ENCODE measurements at regions not wholly inside any gene's neighbourhood (a gene's known extent, or its start where the extent isn't known, plus 50 kb on each side); places are given as distances from the start of the nearest gene placed in this dataset.

DNA sequence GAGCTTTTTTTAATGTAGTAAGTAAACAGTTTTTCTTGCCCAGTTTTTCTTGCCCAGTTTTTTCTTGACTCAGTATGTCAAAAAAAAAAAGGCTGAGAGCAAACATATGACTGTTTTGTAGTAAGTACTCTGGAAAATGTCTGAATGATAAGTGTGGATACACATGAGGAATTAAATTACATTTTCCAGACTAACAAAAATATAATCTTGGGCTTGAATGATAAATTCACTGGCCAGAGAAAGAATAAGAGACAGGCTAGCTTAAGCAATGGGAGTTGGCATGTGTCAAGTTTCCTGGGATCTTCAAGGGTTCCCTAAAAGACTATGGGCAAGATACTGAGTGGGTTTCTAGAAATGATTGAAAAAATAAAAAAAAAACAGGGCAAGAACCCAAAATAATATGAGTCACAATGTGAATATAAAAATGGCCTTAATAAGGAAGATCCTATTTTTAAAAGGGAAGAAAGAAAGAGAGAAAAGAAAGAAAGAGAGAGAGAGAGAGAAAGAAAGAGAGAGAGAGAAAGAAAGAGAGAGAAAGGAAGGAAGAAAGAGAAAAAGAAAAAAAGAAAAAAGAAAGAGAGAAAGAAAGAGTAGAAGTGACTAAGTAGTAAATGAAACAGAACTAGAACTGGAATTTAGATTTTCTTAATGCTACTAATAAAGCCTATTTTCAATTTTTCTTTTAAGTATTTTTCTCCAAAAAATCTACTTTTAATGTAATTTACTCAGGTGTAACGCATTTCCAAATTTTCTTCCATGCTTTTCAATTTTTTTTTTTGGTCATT is 60.2 kb downstream of the TFPI2 start:
- no TSS peak for BruUV-seq (replicated peaks)
- Histone ChIP-seq H3K4me3 (ENCODE audit: low read depth in 2 of 2, low read length in 2 of 2) (no peak overlapping the region), H3K36me3 (ENCODE audit: control insufficient read depth, insufficient read depth, low read length) (no peaks in the 10 kb centered on the region), H3K9me3 (ENCODE audit: control insufficient read depth, insufficient read depth, low read depth, low read length) (no peaks in the 10 kb centered on the region), H3K4me1 (ENCODE audit: control insufficient read depth, insufficient read depth, low read length) (no peaks in the 10 kb centered on the region), H3K27me3 (ENCODE audit: control insufficient read depth, insufficient read depth, low read length) (no peaks in the 10 kb centered on the region; the same call in 1 of the 2 replicates), H3K27ac (ENCODE audit: low read length) (no peak overlapping the region)
- ChIA-PET CTCF (no interaction called here), POLR2A (no interaction called here)
- TF ChIP-seq SIN3A (IDR thresholded peaks at IDR 0.05; ENCODE audit: borderline replicate concordance, insufficient read depth, low read depth, low read length) (no peak), POLR2AphosphoS5 (IDR thresholded peaks at IDR 0.05; ENCODE audit: low read depth, low read length) (no peak), TCF7L2 (IDR thresholded peaks at IDR 0.05; ENCODE audit: low read depth, low read length) (no peak)
- TF ChIP-seq, protein P1, sequence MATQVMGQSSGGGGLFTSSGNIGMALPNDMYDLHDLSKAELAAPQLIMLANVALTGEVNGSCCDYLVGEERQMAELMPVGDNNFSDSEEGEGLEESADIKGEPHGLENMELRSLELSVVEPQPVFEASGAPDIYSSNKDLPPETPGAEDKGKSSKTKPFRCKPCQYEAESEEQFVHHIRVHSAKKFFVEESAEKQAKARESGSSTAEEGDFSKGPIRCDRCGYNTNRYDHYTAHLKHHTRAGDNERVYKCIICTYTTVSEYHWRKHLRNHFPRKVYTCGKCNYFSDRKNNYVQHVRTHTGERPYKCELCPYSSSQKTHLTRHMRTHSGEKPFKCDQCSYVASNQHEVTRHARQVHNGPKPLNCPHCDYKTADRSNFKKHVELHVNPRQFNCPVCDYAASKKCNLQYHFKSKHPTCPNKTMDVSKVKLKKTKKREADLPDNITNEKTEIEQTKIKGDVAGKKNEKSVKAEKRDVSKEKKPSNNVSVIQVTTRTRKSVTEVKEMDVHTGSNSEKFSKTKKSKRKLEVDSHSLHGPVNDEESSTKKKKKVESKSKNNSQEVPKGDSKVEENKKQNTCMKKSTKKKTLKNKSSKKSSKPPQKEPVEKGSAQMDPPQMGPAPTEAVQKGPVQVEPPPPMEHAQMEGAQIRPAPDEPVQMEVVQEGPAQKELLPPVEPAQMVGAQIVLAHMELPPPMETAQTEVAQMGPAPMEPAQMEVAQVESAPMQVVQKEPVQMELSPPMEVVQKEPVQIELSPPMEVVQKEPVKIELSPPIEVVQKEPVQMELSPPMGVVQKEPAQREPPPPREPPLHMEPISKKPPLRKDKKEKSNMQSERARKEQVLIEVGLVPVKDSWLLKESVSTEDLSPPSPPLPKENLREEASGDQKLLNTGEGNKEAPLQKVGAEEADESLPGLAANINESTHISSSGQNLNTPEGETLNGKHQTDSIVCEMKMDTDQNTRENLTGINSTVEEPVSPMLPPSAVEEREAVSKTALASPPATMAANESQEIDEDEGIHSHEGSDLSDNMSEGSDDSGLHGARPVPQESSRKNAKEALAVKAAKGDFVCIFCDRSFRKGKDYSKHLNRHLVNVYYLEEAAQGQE (IDR thresholded peaks at IDR 0.05; ENCODE audit: insufficient read depth in 1 of 2, low read depth in 2 of 2, low read length in 1 of 2): no peak
- TF ChIP-seq, protein P2, sequence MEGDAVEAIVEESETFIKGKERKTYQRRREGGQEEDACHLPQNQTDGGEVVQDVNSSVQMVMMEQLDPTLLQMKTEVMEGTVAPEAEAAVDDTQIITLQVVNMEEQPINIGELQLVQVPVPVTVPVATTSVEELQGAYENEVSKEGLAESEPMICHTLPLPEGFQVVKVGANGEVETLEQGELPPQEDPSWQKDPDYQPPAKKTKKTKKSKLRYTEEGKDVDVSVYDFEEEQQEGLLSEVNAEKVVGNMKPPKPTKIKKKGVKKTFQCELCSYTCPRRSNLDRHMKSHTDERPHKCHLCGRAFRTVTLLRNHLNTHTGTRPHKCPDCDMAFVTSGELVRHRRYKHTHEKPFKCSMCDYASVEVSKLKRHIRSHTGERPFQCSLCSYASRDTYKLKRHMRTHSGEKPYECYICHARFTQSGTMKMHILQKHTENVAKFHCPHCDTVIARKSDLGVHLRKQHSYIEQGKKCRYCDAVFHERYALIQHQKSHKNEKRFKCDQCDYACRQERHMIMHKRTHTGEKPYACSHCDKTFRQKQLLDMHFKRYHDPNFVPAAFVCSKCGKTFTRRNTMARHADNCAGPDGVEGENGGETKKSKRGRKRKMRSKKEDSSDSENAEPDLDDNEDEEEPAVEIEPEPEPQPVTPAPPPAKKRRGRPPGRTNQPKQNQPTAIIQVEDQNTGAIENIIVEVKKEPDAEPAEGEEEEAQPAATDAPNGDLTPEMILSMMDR (IDR thresholded peaks at IDR 0.05): no peak
- in situ Hi-C loops (cut with HindIII; ENCODE audit: low pct_unique_long_range_greater_than_20kb, low sequenced_read_pairs): no loop called here
- DNase-seq (ENCODE audit: low read depth, low spot score) (no peak), ATAC-seq (no peak)
- intact Hi-C loops (cut with micrococcal nuclease; ENCODE audit: unreplicated experiment): no loop called here

DNA sequence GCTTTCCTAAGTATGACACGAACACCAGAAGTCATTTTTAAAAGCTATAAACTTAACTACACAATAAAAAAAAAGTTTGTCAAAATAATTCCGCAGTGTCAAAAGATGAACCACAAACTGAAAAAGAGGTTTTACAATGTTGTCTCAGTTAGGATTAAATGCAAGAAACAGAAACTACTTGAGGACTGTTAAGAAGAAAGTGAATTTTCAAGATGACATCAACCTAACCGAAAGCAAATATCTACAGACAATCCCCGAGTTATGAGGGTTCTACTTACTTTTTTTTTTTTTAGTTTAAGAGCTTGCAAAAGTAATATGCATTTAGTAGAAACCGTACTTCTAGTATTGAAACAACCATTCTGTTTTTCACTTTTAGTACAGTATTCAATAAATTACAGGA is 62.3 kb downstream of the TFPI2 start:
- CTCF ChIA-PET: interaction anchor here (0.6 kb wide), 1 partner anchor 1862 kb away, joined by 3 read pairs; no protein-coding TSS in a partner anchor
- no peak for ATAC-seq
- intact Hi-C loops (cut with micrococcal nuclease; ENCODE audit: unreplicated experiment): no loop called here
- Histone ChIP-seq H3K27ac (ENCODE audit: low read length) (no peak overlapping the region), H3K4me3 (ENCODE audit: low read depth in 2 of 2, low read length in 2 of 2) (no peak overlapping the region), H3K36me3 (ENCODE audit: control insufficient read depth, insufficient read depth, low read length) (no peaks in the 10 kb centered on the region), H3K4me1 (ENCODE audit: control insufficient read depth, insufficient read depth, low read length) (no peaks in the 10 kb centered on the region), H3K27me3 (ENCODE audit: control insufficient read depth, insufficient read depth, low read length) (no peaks in the 10 kb centered on the region; the same call in 1 of the 2 replicates), H3K9me3 (ENCODE audit: control insufficient read depth, insufficient read depth, low read depth, low read length) (no peaks in the 10 kb centered on the region)
- no TSS peak for BruUV-seq (replicated peaks)
- TF ChIP-seq, protein P1 (IDR thresholded peaks at IDR 0.05; ENCODE audit: insufficient read depth in 1 of 2, low read depth in 2 of 2, low read length in 1 of 2): no peak
- TF ChIP-seq, protein P2 (IDR thresholded peaks at IDR 0.05): no peak
- TF ChIP-seq POLR2AphosphoS5 (IDR thresholded peaks at IDR 0.05; ENCODE audit: low read depth, low read length) (no peak), TCF7L2 (IDR thresholded peaks at IDR 0.05; ENCODE audit: low read depth, low read length) (no peak), SIN3A (IDR thresholded peaks at IDR 0.05; ENCODE audit: borderline replicate concordance, insufficient read depth, low read depth, low read length) (no peak)
- POLR2A ChIA-PET: no interaction called here
- in situ Hi-C loops (cut with HindIII; ENCODE audit: low pct_unique_long_range_greater_than_20kb, low sequenced_read_pairs): no loop called here
- no peak for DNase-seq (ENCODE audit: low read depth, low spot score)
